Progenitor cell of endocrine pancreas (in vitro differentiated cells): ENCODE measurements at regions not wholly inside any gene's neighbourhood (a gene's known extent, or its start where the extent isn't known, plus 50 kb on each side); places are given as distances from the start of the nearest gene placed in this dataset.
"Not testable (repeated sequence)": the region's sequence is repeated elsewhere in the genome, so short reads cannot be mapped to it uniquely, and the experiment has no call there.

Source experiments
- DNase-seq: peaks from one replicate; pipeline ENCODE4 v3.0.0; 2021; ENCODE audit warnings: low spot score; ENCODE audit not compliant: unreplicated experiment
- H3K27ac Mint-ChIP-seq: 2 replicates; pipeline ENCODE4 v1.8.0; 2021; ENCODE audit warnings: mild to moderate bottlenecking, moderate library complexity, mixed read lengths
- H3K27me3 Mint-ChIP-seq: 2 replicates; pipeline ENCODE4 v1.8.0; 2021; ENCODE audit warnings: mixed read lengths
- H3K36me3 Mint-ChIP-seq: 2 replicates; pipeline ENCODE4 v1.8.0; 2022; ENCODE audit warnings: mixed read lengths; ENCODE audit not compliant: insufficient read depth
- H3K4me1 Mint-ChIP-seq: 2 replicates; pipeline ENCODE4 v1.8.0; 2021; ENCODE audit warnings: low read depth, mixed read lengths
- H3K4me3 Mint-ChIP-seq: 2 replicates; pipeline ENCODE4 v1.8.0; 2021; ENCODE audit warnings: low read depth, mild to moderate bottlenecking, moderate library complexity, mixed read lengths
- H3K9me3 Mint-ChIP-seq: 2 replicates; pipeline ENCODE4 v1.8.0; 2021; ENCODE audit warnings: low read depth, mixed read lengths
- TF ChIP-seq, protein P1 (sequence below): fragments of 200-600 bp; sonication (generic); IDR thresholded peaks from one replicate; pipeline ENCODE4 v1.5.0; 2021; ENCODE audit warnings: antibody characterized with exemption, mild to moderate bottlenecking; ENCODE audit not compliant: unreplicated experiment

- no peaks in the 10 kb centered on the region for H3K36me3 Mint-ChIP-seq
- H3K9me3 Mint-ChIP-seq: peaks cover 9% of the 10 kb centered on the region
- DNase-seq: no peak
- H3K27ac Mint-ChIP-seq: no peak overlapping the region
- H3K27me3 Mint-ChIP-seq: no peaks in the 10 kb centered on the region
- H3K4me1 Mint-ChIP-seq: peaks cover 3% of the 10 kb centered on the region
- TF ChIP-seq, protein P1, sequence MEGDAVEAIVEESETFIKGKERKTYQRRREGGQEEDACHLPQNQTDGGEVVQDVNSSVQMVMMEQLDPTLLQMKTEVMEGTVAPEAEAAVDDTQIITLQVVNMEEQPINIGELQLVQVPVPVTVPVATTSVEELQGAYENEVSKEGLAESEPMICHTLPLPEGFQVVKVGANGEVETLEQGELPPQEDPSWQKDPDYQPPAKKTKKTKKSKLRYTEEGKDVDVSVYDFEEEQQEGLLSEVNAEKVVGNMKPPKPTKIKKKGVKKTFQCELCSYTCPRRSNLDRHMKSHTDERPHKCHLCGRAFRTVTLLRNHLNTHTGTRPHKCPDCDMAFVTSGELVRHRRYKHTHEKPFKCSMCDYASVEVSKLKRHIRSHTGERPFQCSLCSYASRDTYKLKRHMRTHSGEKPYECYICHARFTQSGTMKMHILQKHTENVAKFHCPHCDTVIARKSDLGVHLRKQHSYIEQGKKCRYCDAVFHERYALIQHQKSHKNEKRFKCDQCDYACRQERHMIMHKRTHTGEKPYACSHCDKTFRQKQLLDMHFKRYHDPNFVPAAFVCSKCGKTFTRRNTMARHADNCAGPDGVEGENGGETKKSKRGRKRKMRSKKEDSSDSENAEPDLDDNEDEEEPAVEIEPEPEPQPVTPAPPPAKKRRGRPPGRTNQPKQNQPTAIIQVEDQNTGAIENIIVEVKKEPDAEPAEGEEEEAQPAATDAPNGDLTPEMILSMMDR: no peak
- no peak overlapping the region for H3K4me3 Mint-ChIP-seq
These were observed 388.5 kb upstream of the MIS18BP1 start for GRCh38 chr14:45641541-45641940.

GRCh38 chr14:45634651-45635441 lies 381.8 kb upstream of the MIS18BP1 start:
- not testable (repeated sequence) for DNase-seq, H3K27ac Mint-ChIP-seq, H3K27me3 Mint-ChIP-seq, H3K4me3 Mint-ChIP-seq, H3K4me1 Mint-ChIP-seq, H3K36me3 Mint-ChIP-seq
- H3K9me3 Mint-ChIP-seq: peaks cover 16% of the 10 kb centered on the region

GRCh38 chr14:45633220-45633984 lies 380.4 kb upstream of the MIS18BP1 start:
- Mint-ChIP-seq H3K27me3 (no peaks in the 10 kb centered on the region), H3K36me3 (no peaks in the 10 kb centered on the region), H3K9me3 (peaks cover 19% of the 10 kb centered on the region), H3K4me1 (no peaks in the 10 kb centered on the region), H3K27ac (no peak overlapping the region), H3K4me3 (no peak overlapping the region)
- DNase-seq: no peak
- TF ChIP-seq, protein P1: no peak

GRCh38 chr14:45621731-45622130 lies 368.7 kb upstream of the MIS18BP1 start:
- H3K4me1 Mint-ChIP-seq: peaks cover 18% of the 10 kb centered on the region
- H3K27ac Mint-ChIP-seq: no peak overlapping the region
- no peaks in the 10 kb centered on the region for H3K36me3 Mint-ChIP-seq
- DNase-seq: no peak
- H3K27me3 Mint-ChIP-seq: no peaks in the 10 kb centered on the region
- TF ChIP-seq, protein P1: no peak
- H3K9me3 Mint-ChIP-seq: no peaks in the 10 kb centered on the region
- H3K4me3 Mint-ChIP-seq: no peak overlapping the region

- TF ChIP-seq, protein P1: no peak
- no peaks in the 10 kb centered on the region for H3K36me3 Mint-ChIP-seq
These were observed 366.8 kb upstream of the MIS18BP1 start for GRCh38 chr14:45619831-45620230.

More at GRCh38 chr14:45619831-45620230, 366.8 kb upstream of the MIS18BP1 start:
- Mint-ChIP-seq H3K27me3 (no peaks in the 10 kb centered on the region), H3K9me3 (no peaks in the 10 kb centered on the region), H3K4me3 (no peak overlapping the region), H3K4me1 (peaks cover 12% of the 10 kb centered on the region), H3K27ac (no peak overlapping the region)
- DNase-seq: no peak
